K562 (cell line): ENCODE measurements at regions not wholly inside any gene's neighbourhood (a gene's known extent, or its start where the extent isn't known, plus 50 kb on each side); places are given as distances from the start of the nearest gene placed in this dataset.

Experiments used
- ATAC-seq: fragments of 200-7000 bp; cut with Tn5 transposase; 3 replicates; pipeline ENCODE4 v1.9.1; 2020; ENCODE audit warnings: moderate library complexity
- BruUV-seq: library from RNA; stranded (reverse); fragments of 400-500 nt; replicated peaks from 2 replicates; lab custom pipeline; 2021; lab: Mats Ljungman, UMichigan
- CTCF ChIA-PET: fragments of 300-600 bp; formaldehyde crosslinking; extraction: SDS; loops from one replicate; lab custom pipeline; 2021; ENCODE audit warnings: low intra/inter-chr PET ratio; lab: Yijun Ruan, JAX
- POLR2A ChIA-PET: fragments of 300-600, 350-650 bp; sonication (Branson Sonifier 250); formaldehyde crosslinking; extraction: SDS; loops from one replicate; lab custom pipeline; 2021; ENCODE audit warnings: antibody characterized with exemption, inconsistent platforms; lab: Yijun Ruan, JAX
- DNase-seq, 4 experiments: peaks; one replicate each; pipeline versions ENCODE4 v3.0.0 to v3.0.0-alpha.2; 2011 to 2018; ENCODE audit warnings: low spot score in 3 of 4, mixed read lengths in 3 of 4; ENCODE audit errors: extremely low read depth in 1 of 4
- FAIRE-seq: peaks from 2 replicates; lab custom pipeline; 2011; peaks lifted over from hg19 to GRCh38; lab: Jason Lieb, UNC
- H2AFZ ChIP-seq: 2 replicates; pipeline ENCODE4 v1.6.0; 2011; ENCODE audit warnings: low read depth, low read length, control low read depth, inconsistent platforms
- H3K27ac ChIP-seq: fragments of 200-600 bp; 3 replicates; pipeline ENCODE4 v1.8.0; 2011; ENCODE audit warnings: low read depth, mild to moderate bottlenecking, control low read depth, inconsistent platforms, low read length, moderate library complexity, mixed read lengths; ENCODE audit errors: extremely low read depth
- H3K27me3 ChIP-seq, 2 experiments: fragments of 300-600 bp in 1 of 2; 2 replicates in 1 of 2; 3 replicates in 1 of 2; pipeline versions ENCODE4 v1.6.0 to v1.8.0; 2011; ENCODE audit warnings: inconsistent platforms in 2 of 2, low read length in 2 of 2, mild to moderate bottlenecking in 1 of 2, mixed read lengths in 1 of 2, moderate library complexity in 1 of 2; ENCODE audit not compliant: control insufficient read depth in 2 of 2, insufficient read depth in 2 of 2
- H3K36me3 ChIP-seq: fragments of 300-600 bp; 3 replicates; pipeline ENCODE4 v1.8.0; 2011; ENCODE audit warnings: mild to moderate bottlenecking, low read length, inconsistent platforms; ENCODE audit not compliant: control insufficient read depth, insufficient read depth
- H3K4me1 ChIP-seq, 2 experiments: fragments of 200-600 bp in 1 of 2; replicated peaks in 1 of 2; 2 replicates in 1 of 2; 3 replicates in 1 of 2; pipeline versions ENCODE4 v1.5.1 to v1.8.0; 2011; ENCODE audit warnings: inconsistent platforms in 2 of 2, low read length in 2 of 2, mild to moderate bottlenecking in 1 of 2, mixed read lengths in 1 of 2, moderate library complexity in 1 of 2; ENCODE audit not compliant: control insufficient read depth in 2 of 2, insufficient read depth in 2 of 2
- H3K4me2 ChIP-seq: 2 replicates; pipeline ENCODE4 v1.6.1; 2011; ENCODE audit warnings: low read length, control low read depth, inconsistent platforms, mixed read lengths; ENCODE audit not compliant: insufficient read depth
- H3K4me3 ChIP-seq: fragments of 200-600 bp; sonication (generic), shearing (Covaris generic); 2 replicates; pipeline ENCODE4 v1.5.1; 2016; ENCODE audit warnings: control low read depth, inconsistent platforms
- H3K79me2 ChIP-seq: fragments of 200-600 bp; 3 replicates; pipeline ENCODE4 v1.8.0; 2011; ENCODE audit warnings: low read length, inconsistent platforms; ENCODE audit not compliant: control insufficient read depth, insufficient read depth
- H3K9ac ChIP-seq, 2 experiments: 2 replicates each; pipeline versions ENCODE4 v1.6.0 to v1.6.1; 2011; ENCODE audit warnings: low read depth in 2 of 2, low read length in 2 of 2, control low read depth in 1 of 2, inconsistent platforms in 1 of 2, mild to moderate bottlenecking in 1 of 2, mixed read lengths in 1 of 2; ENCODE audit not compliant: insufficient read depth in 1 of 2
- H3K9me1 ChIP-seq: one replicate; pipeline ENCODE4 v1.6.0; 2011; ENCODE audit warnings: inconsistent platforms, mild to moderate bottlenecking, low read length, moderate library complexity; ENCODE audit not compliant: control insufficient read depth, insufficient read depth
- H3K9me3 ChIP-seq: replicated peaks from 2 replicates; pipeline ENCODE4 v1.5.1; 2011; ENCODE audit warnings: low read depth, low read length, inconsistent platforms; ENCODE audit not compliant: control insufficient read depth, insufficient read depth
- H4K20me1 ChIP-seq: replicated peaks from 2 replicates; pipeline ENCODE4 v1.6.1; 2011; ENCODE audit warnings: low read length, inconsistent platforms, mixed read lengths; ENCODE audit not compliant: control insufficient read depth, insufficient read depth
- CC2D1A ChIP-seq: fragments of 450-650 bp; IDR thresholded peaks from 2 replicates; pipeline ENCODE4 v1.6.1; 2017; ENCODE audit warnings: mild to moderate bottlenecking
- MYC ChIP-seq, 2 experiments: fragments of 250-450 bp in 1 of 2; sonication (Bioruptor Pico) in 1 of 2; IDR thresholded peaks; 2 replicates each; pipeline versions ENCODE4 v1.5.1 to v1.6.1; 2012 to 2021; ENCODE audit warnings: low read depth in 2 of 2, borderline replicate concordance in 1 of 2, improper control_type of control experiment in 1 of 2, low read length in 1 of 2, mild to moderate bottlenecking in 1 of 2, moderate library complexity in 1 of 2
- ZBTB43 ChIP-seq: sonication (generic); formaldehyde crosslinking; IDR thresholded peaks from 2 replicates; pipeline ENCODE4 v1.8.0; 2023; ENCODE audit warnings: mild to moderate bottlenecking, missing genetic modification reagents
- WGBS: fragments of 100-300 bp; shearing (Covaris generic); methylation state at CpG from one replicate; pipeline ENCODE4 v1.1.6; 2016; ENCODE audit warnings: low coverage, mixed read lengths; ENCODE audit not compliant: insufficient coverage; ENCODE audit errors: missing lambda C conversion rate; 5-methylcytosine and 5-hydroxymethylcytosine counted together
- in situ Hi-C: fragments of 300-500 bp; cut with MboI; formaldehyde crosslinking; loops from 4 replicates; pipeline ENCODE4 v1.15.0; 2018; ENCODE audit warnings: inconsistent platforms, mixed read lengths
- intact Hi-C: fragments of 100-400 bp; cut with micrococcal nuclease; formaldehyde crosslinking; loops from 2 replicates; pipeline ENCODE4 v1.14.2; 2022

GRCh38 chr11:27573024-27573423, 66.5 kb upstream of the LIN7C start:
- Histone ChIP-seq H3K4me1 (no peaks in the 10 kb centered on the region), H3K9me1 (no peaks in the 10 kb centered on the region), H3K27me3 (no peaks in the 10 kb centered on the region), H3K27ac (no peak overlapping the region), H3K4me2 (no peak overlapping the region), H3K9ac (no peak overlapping the region), H3K4me3 (no peak overlapping the region), H3K36me3 (no peaks in the 10 kb centered on the region), H2AFZ (no peak overlapping the region), H4K20me1 (no peaks in the 10 kb centered on the region), H3K79me2 (no peaks in the 10 kb centered on the region), H3K9me3 (no peaks in the 10 kb centered on the region)
- BruUV-seq, result no TSS peak
- POLR2A ChIA-PET, result no interaction called here
- no peak for ATAC-seq
- in situ Hi-C loops (no loop called here), intact Hi-C loops (no loop called here)
- CTCF ChIA-PET, result no interaction called here
- DNase-seq, result no peak
- no peak for TF ChIP-seq CC2D1A
- no peak for FAIRE-seq

GRCh38 chr11:27571154-27571810, 64.7 kb upstream of the LIN7C start:
- CTCF ChIA-PET, result no interaction called here
- TF ChIP-seq ZBTB43 (CRISPR knock-in tag) (no peak), MYC (IDR thresholded peaks at IDR 0.05; ENCODE audit: low read depth, low read length) (no peak), MYC (CRISPR knock-in tag; IDR thresholded peaks at IDR 0.05; ENCODE audit: borderline replicate concordance, low read depth) (no peak)

More at GRCh38 chr11:27571154-27571810, 64.7 kb upstream of the LIN7C start:
- Histone ChIP-seq H3K9me1 (no peaks in the 10 kb centered on the region), H3K9ac (no peak overlapping the region), H3K36me3 (no peaks in the 10 kb centered on the region), H3K27me3 (no peaks in the 10 kb centered on the region), H3K4me2 (no peak overlapping the region), H3K27ac (no peak overlapping the region), H3K9me3 (no peaks in the 10 kb centered on the region), H3K4me3 (no peak overlapping the region), H2AFZ (no peak overlapping the region), H3K79me2 (no peaks in the 10 kb centered on the region), H4K20me1 (no peaks in the 10 kb centered on the region), H3K4me1 (no peaks in the 10 kb centered on the region)
- WGBS, result 1% methylated on average over 5 of the region's 5 CpGs
- POLR2A ChIA-PET, result no interaction called here
- intact Hi-C loops (no loop called here), in situ Hi-C loops (no loop called here)
- DNase-seq (no peak), ATAC-seq (no peak), FAIRE-seq (no peak)
- BruUV-seq, result no TSS peak
